Left renal cortex interstitium (tissue), 4 donors: ENCODE measurements at regions not wholly inside any gene's neighbourhood (a gene's known extent, or its start where the extent isn't known, plus 50 kb on each side); places are given as distances from the start of the nearest gene placed in this dataset.
"Not testable (repeated sequence)": the region's sequence is repeated elsewhere in the genome, so short reads cannot be mapped to it uniquely, and the experiment has no call there.

Experiments used
- DNase-seq, 4 donors: peaks; one replicate each; pipeline ENCODE4 v3.0.0-alpha.2; 2013; ENCODE audit warnings: low read depth in 4 of 4, low spot score in 2 of 4, missing footprints in 1 of 4

DNA sequence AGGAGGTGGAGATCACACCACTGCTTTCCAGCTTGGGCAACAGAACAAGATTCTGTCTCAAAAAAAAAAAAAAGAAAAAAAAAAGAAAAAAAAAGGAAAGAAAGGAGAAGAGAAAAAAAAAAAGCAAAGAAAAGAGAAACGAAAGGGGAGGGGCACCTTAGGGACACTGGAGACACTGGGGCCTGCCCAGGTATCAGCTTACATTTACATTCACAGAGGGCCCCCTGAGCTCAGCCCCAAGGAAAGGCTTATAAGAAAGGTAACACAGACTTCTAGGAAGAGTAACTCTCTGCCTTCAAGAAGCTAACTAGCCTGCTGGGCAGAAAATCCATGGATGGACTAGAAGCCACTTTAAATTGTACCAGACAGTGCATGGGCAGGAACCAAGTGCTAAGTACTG, 108.8 kb downstream of the NPY start:
- DNase-seq: no peak

GRCh38 chr7:24395512-24395911, 111.5 kb downstream of the NPY start:
- DNase-seq: no peak

DNA sequence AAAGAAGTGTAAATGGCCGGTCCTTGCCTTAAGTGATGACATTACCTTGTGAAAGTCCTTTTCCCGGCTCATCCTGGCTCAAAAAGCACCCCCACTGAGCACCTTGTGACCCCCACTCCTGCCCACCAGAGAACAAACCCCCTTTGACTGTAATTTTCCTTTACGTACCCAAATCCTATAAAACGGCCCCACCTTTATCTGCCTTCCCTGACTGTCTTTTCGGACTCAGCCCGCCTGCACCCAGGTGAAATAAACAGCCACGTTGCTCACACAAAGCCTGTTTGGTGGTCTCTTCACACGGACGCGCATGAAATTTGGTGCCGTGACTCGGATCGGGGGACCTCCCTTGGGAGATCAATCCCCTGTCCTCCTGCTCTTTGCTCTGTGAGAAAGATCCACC, 112.4 kb downstream of the NPY start:
- DNase-seq: not testable (repeated sequence)

GRCh38 chr7:24401628-24402593, 117.9 kb downstream of the NPY start:
- no peak for DNase-seq

DNA sequence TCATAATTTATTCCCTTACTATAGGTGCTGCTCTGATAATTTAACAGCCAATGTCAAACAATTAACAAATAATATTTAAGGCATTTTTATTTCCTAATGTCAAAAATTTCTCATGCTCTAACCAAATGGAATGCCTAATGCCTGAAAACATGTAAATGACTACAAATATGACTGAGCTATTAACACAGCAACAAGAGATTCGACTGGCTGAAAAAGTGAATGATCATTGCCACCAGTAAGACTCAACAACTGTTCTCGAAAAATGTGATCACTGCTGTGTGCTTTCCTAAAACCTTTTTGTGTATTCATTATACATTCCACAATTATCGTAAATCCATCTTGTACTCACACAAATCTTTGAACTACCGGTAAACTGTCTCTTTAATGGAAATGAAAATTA, 118.7 kb downstream of the NPY start:
- no peak for DNase-seq

GRCh38 chr7:24403557-24403956, 119.6 kb downstream of the NPY start:
- no peak for DNase-seq

GRCh38 chr7:24404315-24404714, 120.3 kb downstream of the NPY start:
- no peak for DNase-seq

GRCh38 chr7:24405002-24405401, 121.0 kb downstream of the NPY start:
- no peak for DNase-seq

- DNase-seq: no peak
These were observed 122.2 kb downstream of the NPY start for GRCh38 chr7:24406053-24406788.

- no peak for DNase-seq
These were observed 122.9 kb downstream of the NPY start for GRCh38 chr7:24406789-24407299.

- DNase-seq: no peak
These were observed 124.0 kb downstream of the NPY start for GRCh38 chr7:24407965-24408364.

DNA sequence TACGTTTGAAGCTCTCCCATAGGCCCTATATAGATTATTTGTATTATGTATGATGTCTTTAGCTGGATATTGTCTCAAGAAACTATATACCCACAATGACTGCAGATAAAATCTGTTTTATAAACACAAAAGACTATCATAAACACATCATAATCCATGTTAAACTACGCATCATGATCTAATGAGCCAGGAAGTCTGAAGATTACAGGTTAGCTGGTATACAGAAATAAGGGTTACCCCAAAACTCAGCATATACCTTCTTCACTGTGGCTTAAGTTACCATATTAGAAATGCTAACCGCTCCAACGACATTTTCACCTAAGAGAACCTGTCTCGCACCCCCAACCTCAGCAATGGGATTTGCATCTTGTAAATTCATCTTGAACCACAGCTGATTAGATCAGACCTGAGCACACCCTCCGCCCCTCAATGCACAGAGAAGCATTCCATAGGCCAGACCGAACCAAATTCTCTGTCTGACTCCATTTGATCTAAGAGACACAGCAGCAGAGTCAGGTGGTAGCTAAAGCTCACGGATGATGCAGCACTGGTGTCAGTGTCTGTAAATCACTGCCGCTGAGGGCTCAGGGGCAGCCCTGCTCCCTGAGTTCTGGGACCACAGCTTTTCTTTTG, 124.9 kb downstream of the NPY start:
- no peak for DNase-seq

GRCh38 chr7:24409431-24410024, 125.5 kb downstream of the NPY start:
- no peak for DNase-seq

DNA sequence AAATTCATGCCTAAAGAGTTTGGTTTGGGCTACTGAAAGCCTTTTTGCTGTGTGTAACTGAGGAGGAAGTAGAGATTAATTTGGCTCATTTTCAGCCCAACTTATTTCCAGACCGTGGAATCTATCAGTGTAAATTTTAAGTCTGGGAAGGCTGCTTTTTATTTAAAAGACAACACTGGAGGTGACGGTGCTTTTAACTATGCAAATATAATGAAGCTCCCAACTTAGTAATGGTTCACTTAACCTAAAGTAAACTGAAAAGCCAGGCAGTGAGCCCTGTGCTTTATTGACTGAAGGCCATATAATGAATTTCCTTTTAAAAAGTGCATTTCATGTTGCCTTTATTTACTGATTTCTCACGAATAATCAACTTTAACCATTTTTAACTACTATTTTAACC, 127.2 kb downstream of the NPY start:
- no peak for DNase-seq

GRCh38 chr7:24417526-24418120, 133.6 kb downstream of the NPY start:
- no peak for DNase-seq

GRCh38 chr7:24419077-24419476, 135.1 kb downstream of the NPY start:
- no peak for DNase-seq

DNA sequence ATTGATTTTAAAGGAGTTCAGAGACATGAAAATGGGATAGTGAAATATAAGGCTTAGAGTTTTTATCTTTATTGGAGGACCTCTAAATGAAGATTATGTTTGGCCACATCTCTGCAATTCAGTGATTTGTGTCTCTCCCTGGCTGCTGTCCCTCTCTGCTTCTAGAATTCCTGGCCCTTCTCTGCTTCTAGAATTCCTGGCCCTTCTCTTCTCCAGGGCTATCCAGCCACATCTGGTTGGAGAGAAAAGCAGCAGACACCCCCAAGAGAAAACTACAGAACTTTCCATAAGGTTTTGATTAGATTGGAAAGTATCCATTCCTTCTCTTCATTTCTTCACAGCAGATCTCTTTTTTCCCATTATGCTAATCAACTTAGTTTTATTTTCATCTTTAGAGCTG, 135.5 kb downstream of the NPY start:
- DNase-seq: no peak

- no peak for DNase-seq
These were observed 138.5 kb downstream of the NPY start for GRCh38 chr7:24422441-24423010.

- DNase-seq: no peak
These were observed 141.7 kb downstream of the NPY start for GRCh38 chr7:24425664-24426063.

GRCh38 chr7:24427048-24427447, 143.1 kb downstream of the NPY start:
- no peak for DNase-seq
